ENCODE measurements at regions not wholly inside any gene's neighbourhood (a gene's known extent, or its start where the extent isn't known, plus 50 kb on each side); places are given as distances from the start of the nearest gene placed in this dataset.

DNA sequence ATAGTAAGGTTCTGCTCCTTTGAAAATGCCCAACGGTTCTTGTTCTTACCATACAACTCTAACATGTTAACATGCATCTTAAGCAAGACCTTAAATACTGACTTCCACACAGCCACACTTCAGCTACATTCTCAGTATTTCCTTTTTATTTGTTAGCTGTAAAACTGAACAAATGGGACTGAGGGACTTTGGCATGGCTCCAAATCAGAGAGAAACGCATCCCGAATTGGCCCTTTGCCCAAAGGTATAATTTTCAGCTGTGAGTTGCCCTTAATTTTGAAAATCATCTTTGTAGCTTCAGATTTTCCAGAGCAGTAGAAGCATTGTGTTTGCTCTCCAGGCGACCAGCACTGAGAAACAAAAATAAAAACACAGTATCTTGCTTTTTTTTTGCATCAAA lies 56.4 kb downstream of the NEUROD6 start:
- H3K36me3 Mint-ChIP-seq (ENCODE audit: low read depth): peaks cover 2% of the 10 kb centered on the region
- no peak overlapping the region for H3K27ac Mint-ChIP-seq (ENCODE audit: unreplicated experiment)
- no peak overlapping the region for H3K4me3 Mint-ChIP-seq (ENCODE audit: unreplicated experiment)
- H3K4me1 Mint-ChIP-seq (ENCODE audit: low read depth): no peaks in the 10 kb centered on the region
- TF ChIP-seq, protein P1, sequence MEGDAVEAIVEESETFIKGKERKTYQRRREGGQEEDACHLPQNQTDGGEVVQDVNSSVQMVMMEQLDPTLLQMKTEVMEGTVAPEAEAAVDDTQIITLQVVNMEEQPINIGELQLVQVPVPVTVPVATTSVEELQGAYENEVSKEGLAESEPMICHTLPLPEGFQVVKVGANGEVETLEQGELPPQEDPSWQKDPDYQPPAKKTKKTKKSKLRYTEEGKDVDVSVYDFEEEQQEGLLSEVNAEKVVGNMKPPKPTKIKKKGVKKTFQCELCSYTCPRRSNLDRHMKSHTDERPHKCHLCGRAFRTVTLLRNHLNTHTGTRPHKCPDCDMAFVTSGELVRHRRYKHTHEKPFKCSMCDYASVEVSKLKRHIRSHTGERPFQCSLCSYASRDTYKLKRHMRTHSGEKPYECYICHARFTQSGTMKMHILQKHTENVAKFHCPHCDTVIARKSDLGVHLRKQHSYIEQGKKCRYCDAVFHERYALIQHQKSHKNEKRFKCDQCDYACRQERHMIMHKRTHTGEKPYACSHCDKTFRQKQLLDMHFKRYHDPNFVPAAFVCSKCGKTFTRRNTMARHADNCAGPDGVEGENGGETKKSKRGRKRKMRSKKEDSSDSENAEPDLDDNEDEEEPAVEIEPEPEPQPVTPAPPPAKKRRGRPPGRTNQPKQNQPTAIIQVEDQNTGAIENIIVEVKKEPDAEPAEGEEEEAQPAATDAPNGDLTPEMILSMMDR (IDR thresholded peaks at IDR 0.05): no peak
- H3K9me3 Mint-ChIP-seq (ENCODE audit: low read depth): peaks cover 4% of the 10 kb centered on the region
- peaks cover 8% of the 10 kb centered on the region for H3K27me3 Mint-ChIP-seq (ENCODE audit: low read depth)
- DNase-seq (ENCODE audit: low spot score): no peak

DNA sequence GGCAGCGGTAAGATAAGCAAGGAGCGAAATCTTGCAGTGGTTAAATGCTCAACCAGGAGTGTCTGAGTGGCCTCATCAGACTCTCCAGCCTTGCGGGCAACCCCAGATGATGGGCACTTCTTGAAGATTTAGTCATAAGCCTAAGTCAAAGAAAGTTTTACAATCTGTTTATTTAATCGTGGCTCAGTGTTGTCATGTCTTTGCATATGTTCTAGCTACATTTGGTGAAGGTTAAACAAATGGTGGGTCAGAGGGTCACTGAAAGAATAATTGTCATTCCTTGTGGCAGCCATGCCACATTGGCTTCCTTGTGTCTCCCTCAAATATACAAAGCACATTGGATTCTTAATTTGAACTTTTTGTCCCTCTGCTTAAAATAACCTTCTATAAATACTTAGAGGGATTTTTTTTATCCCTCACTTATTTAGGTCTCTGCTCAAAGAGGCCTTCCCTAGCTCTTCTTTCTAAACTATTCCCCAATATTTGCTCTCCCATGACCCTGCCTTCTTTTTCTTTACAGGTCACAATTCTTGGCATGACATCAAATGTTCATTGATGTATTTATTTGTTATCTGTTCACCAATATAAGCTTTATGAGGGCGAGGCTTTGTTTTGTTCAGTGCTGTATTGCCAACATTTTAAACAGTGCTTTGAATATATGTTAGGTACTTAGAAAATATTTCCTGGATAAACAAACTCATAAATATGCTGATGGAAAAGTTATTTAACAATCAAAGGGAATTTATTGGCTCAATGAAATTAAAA lies 68.7 kb downstream of the NEUROD6 start:
- Mint-ChIP-seq H3K4me1 (ENCODE audit: low read depth) (no peaks in the 10 kb centered on the region), H3K4me3 (ENCODE audit: unreplicated experiment) (no peak overlapping the region), H3K36me3 (ENCODE audit: low read depth) (no peaks in the 10 kb centered on the region), H3K27me3 (ENCODE audit: low read depth) (peaks cover 8% of the 10 kb centered on the region), H3K9me3 (ENCODE audit: low read depth) (no peaks in the 10 kb centered on the region), H3K27ac (ENCODE audit: unreplicated experiment) (no peak overlapping the region)
- TF ChIP-seq, protein P1 (IDR thresholded peaks at IDR 0.05): no peak
- no peak for DNase-seq (ENCODE audit: low spot score)

DNA sequence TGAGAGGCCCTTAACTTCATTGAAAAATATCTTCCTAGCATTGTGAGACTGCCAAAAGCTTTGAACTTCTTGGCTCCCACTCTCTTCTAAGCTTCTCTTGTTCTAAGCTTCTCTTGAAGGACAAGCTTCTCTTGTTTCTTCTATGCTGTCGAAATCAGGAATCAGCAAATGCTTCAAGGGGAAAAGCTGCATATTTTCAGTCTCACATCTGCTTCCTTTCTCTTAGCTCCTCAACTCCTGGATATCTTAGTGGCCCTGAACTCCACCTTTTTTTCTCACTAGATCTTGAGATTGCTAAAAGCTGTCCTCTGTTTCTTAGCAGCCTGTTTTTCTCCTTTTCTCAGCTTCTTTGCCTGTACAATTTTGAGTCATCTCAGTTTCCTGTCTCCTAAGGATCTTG lies 73.0 kb downstream of the NEUROD6 start:
- Mint-ChIP-seq H3K9me3 (ENCODE audit: low read depth) (no peaks in the 10 kb centered on the region), H3K36me3 (ENCODE audit: low read depth) (no peaks in the 10 kb centered on the region)

DNA sequence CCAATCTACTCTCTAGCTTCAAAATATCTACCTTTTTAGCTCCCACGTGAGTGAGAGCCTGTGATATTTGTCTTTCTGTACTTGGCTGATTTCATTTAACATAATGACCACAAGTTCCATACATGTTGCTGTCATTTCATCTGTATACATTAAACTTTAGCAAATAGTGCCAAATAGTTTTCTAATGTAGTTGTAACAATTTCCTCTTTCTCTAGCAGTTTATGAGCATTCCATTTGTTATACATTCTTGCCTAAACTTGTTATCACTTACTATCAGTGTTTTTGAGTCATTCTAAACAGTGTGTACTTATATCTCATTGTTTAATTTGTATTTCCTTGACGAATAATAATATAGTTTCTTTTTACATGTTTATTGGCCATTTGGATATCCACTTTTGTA lies 77.2 kb downstream of the NEUROD6 start:
- TF ChIP-seq, protein P1 (IDR thresholded peaks at IDR 0.05): no peak
- Mint-ChIP-seq H3K9me3 (ENCODE audit: low read depth) (no peaks in the 10 kb centered on the region), H3K4me1 (ENCODE audit: low read depth) (no peaks in the 10 kb centered on the region), H3K27me3 (ENCODE audit: low read depth) (peaks cover 21% of the 10 kb centered on the region), H3K4me3 (ENCODE audit: unreplicated experiment) (no peak overlapping the region), H3K36me3 (ENCODE audit: low read depth) (no peaks in the 10 kb centered on the region), H3K27ac (ENCODE audit: unreplicated experiment) (no peak overlapping the region)
- no peak for DNase-seq (ENCODE audit: low spot score)

More for the DNA sequence above, 73.0 kb downstream of the NEUROD6 start:
- no peak overlapping the region for H3K4me3 Mint-ChIP-seq (ENCODE audit: unreplicated experiment)
- H3K27me3 Mint-ChIP-seq (ENCODE audit: low read depth): peaks cover 21% of the 10 kb centered on the region
- DNase-seq (ENCODE audit: low spot score): no peak
- TF ChIP-seq, protein P1 (IDR thresholded peaks at IDR 0.05): no peak
- H3K27ac Mint-ChIP-seq (ENCODE audit: unreplicated experiment): no peak overlapping the region
- H3K4me1 Mint-ChIP-seq (ENCODE audit: low read depth): no peaks in the 10 kb centered on the region

DNA sequence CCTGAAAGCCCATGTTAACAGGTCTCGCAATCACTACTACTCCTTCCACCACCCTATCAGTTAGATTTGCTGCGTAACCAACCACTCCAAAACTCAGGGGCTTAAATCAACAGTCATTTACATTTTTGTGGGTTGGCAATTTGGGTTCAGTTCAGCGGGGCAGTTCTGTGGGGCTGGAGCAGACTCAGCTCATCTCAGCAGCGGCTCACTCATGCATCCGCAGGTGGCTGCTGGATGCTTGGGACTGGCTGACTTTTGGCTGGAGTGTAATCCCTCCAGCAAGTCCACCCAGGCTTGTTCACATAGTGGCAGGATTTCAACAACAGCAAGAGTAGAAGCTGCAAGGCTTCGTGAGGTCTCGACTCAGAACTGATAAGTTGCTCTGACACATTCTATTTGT lies 79.2 kb downstream of the NEUROD6 start:
- H3K4me3 Mint-ChIP-seq (ENCODE audit: unreplicated experiment): no peak overlapping the region
- no peaks in the 10 kb centered on the region for H3K9me3 Mint-ChIP-seq (ENCODE audit: low read depth)

More for the DNA sequence above, 79.2 kb downstream of the NEUROD6 start:
- DNase-seq (ENCODE audit: low spot score): no peak
- Mint-ChIP-seq H3K27ac (ENCODE audit: unreplicated experiment) (no peak overlapping the region), H3K27me3 (ENCODE audit: low read depth) (peaks cover 13% of the 10 kb centered on the region), H3K4me1 (ENCODE audit: low read depth) (no peaks in the 10 kb centered on the region), H3K36me3 (ENCODE audit: low read depth) (no peaks in the 10 kb centered on the region)
- TF ChIP-seq, protein P1 (IDR thresholded peaks at IDR 0.05): no peak
